ENCODE measurements at regions not wholly inside any gene's neighbourhood (a gene's known extent, or its start where the extent isn't known, plus 50 kb on each side); places are given as distances from the start of the nearest gene placed in this dataset.

GRCh38 chr10:130455791-130456190 is 319.6 kb downstream of the GLRX3 start:
- no peak for DNase-seq (ENCODE audit: low spot score)
- TF ChIP-seq CTCF (IDR thresholded peaks at IDR 0.05; ENCODE audit: extremely low read depth, insufficient read depth, missing control alignments), result no peak
- in situ Hi-C loops (cut with MboI; ENCODE audit: low pct_unique_long_range_greater_than_20kb, low sequenced_read_pairs, unreplicated experiment), result no loop called here

- DNase-seq (ENCODE audit: low spot score), result no peak
- no peak for TF ChIP-seq CTCF (IDR thresholded peaks at IDR 0.05; ENCODE audit: extremely low read depth, insufficient read depth, missing control alignments)
- in situ Hi-C loops (cut with MboI; ENCODE audit: low pct_unique_long_range_greater_than_20kb, low sequenced_read_pairs, unreplicated experiment), result no loop called here
Observed at GRCh38 chr10:130456616-130457015, 320.4 kb downstream of the GLRX3 start.

- DNase-seq (ENCODE audit: low spot score), result no peak
- no peak for TF ChIP-seq CTCF (IDR thresholded peaks at IDR 0.05; ENCODE audit: extremely low read depth, insufficient read depth, missing control alignments)
- in situ Hi-C loops (cut with MboI; ENCODE audit: low pct_unique_long_range_greater_than_20kb, low sequenced_read_pairs, unreplicated experiment), result no loop called here
Observed at GRCh38 chr10:130458509-130458908, 322.3 kb downstream of the GLRX3 start.

- no peak for DNase-seq (ENCODE audit: low spot score)
- in situ Hi-C loops (cut with MboI; ENCODE audit: low pct_unique_long_range_greater_than_20kb, low sequenced_read_pairs, unreplicated experiment), result no loop called here
- TF ChIP-seq CTCF (IDR thresholded peaks at IDR 0.05; ENCODE audit: extremely low read depth, insufficient read depth, missing control alignments), result no peak
Observed at GRCh38 chr10:130459011-130459410, 322.8 kb downstream of the GLRX3 start.

GRCh38 chr10:130459851-130460490 is 323.8 kb downstream of the GLRX3 start:
- DNase-seq (ENCODE audit: low spot score), result no peak
- no peak for TF ChIP-seq CTCF (IDR thresholded peaks at IDR 0.05; ENCODE audit: extremely low read depth, insufficient read depth, missing control alignments)
- in situ Hi-C loops (cut with MboI; ENCODE audit: low pct_unique_long_range_greater_than_20kb, low sequenced_read_pairs, unreplicated experiment), result no loop called here

- TF ChIP-seq CTCF (IDR thresholded peaks at IDR 0.05; ENCODE audit: extremely low read depth, insufficient read depth, missing control alignments), result no peak
- in situ Hi-C loops (cut with MboI; ENCODE audit: low pct_unique_long_range_greater_than_20kb, low sequenced_read_pairs, unreplicated experiment), result no loop called here
- DNase-seq (ENCODE audit: low spot score), result no peak
Observed at GRCh38 chr10:130461631-130462030, 325.4 kb downstream of the GLRX3 start.
